ENCODE measurements at regions not wholly inside any gene's neighbourhood (a gene's known extent, or its start where the extent isn't known, plus 50 kb on each side); places are given as distances from the start of the nearest gene placed in this dataset.

GRCh38 chr13:22091971-22092300, 421.1 kb downstream of the FGF9 start:
- TF ChIP-seq YY1 (IDR thresholded peaks at IDR 0.05; ENCODE audit: extremely low read depth, insufficient replicate concordance, low read depth, low read length) (no peak), CTCF (IDR thresholded peaks at IDR 0.05 in 2 of 3, conservative IDR thresholded peaks at IDR 0.05 in 1 of 3; ENCODE audit: borderline replicate concordance in 1 of 3, insufficient read depth in 1 of 3, low read depth in 2 of 3, low read length in 2 of 3) (no peak), EZH2 (IDR thresholded peaks at IDR 0.05) (no peak), POLR2A (IDR thresholded peaks at IDR 0.05; ENCODE audit: borderline replicate concordance, extremely low read depth, insufficient read depth, insufficient read length) (no peak), SIN3A (IDR thresholded peaks at IDR 0.05; ENCODE audit: low read depth) (no peak), POLR2AphosphoS5 (IDR thresholded peaks at IDR 0.05; ENCODE audit: low read depth, low read length) (no peak), EZH2phosphoT487 (IDR thresholded peaks at IDR 0.05; ENCODE audit: borderline replicate concordance) (no peak), CBX3 (IDR thresholded peaks at IDR 0.05; ENCODE audit: low read depth) (no peak)
- TF ChIP-seq, protein P1, sequence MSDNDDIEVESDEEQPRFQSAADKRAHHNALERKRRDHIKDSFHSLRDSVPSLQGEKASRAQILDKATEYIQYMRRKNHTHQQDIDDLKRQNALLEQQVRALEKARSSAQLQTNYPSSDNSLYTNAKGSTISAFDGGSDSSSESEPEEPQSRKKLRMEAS (IDR thresholded peaks at IDR 0.05): no peak

Measured in HCT116 (cell line).